SH-SY5Y (cell line): ENCODE measurements at regions not wholly inside any gene's neighbourhood (a gene's known extent, or its start where the extent isn't known, plus 50 kb on each side); places are given as distances from the start of the nearest gene placed in this dataset.

Experiments
- GATA2 ChIP-seq: IDR thresholded peaks from 2 replicates; pipeline ENCODE4 v1.6.1; 2011; ENCODE audit warnings: mild to moderate bottlenecking, low read depth, low read length
- GATA3 ChIP-seq: IDR thresholded peaks from 2 replicates; pipeline ENCODE4 v1.6.1; 2011; ENCODE audit warnings: low read depth, mild to moderate bottlenecking, low read length, moderate library complexity

DNA sequence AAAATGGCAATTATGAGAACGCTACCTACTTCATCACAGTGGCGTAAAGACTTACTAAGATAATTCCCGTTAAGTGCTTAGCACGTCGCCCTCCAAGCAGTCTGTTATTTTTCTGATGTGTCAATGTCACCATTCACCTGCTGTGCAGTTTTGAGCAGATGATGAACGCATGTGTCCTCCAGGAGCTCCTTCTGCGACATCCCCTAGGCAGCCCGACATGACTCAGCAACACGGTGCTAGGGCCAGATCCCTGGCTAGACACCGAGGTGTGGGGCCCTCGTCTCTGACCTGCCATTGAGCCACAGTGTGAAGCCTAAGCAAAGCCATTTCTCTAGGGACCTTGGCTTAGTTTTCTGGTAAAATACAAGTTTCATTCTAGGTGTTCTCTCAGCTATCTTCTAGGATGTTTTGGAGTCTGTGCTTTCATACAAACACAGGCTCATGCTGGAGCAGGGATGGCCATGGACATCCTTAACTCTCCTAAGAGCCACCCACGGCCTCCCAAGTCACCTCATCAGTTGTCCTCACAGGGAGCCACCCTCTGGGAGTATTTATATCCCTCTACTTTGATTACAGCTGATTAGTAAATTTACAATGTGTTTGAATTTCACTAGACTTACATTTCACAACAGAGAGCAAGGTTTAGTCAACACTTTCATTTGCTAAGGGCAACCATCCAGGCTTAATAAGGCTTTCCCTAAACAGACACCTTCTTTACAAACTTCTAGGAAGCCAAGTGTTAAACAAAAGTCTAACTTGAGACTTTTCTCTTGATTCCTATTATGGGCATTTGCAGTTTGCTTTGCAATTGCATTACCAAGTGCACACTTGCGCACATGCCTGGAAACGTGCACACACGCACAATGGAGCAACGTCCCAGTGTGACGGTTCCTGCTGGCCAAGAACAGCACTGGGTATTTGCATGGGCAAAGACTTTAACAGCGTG, 376.8 kb upstream of the ID2 start:
- TF ChIP-seq GATA2 (no peak), GATA3 (no peak)
